OCI-LY3 (cell line): ENCODE measurements at regions not wholly inside any gene's neighbourhood (a gene's known extent, or its start where the extent isn't known, plus 50 kb on each side); places are given as distances from the start of the nearest gene placed in this dataset.

Source experiments
- H2AFZ ChIP-seq: fragments of 200-600, 300-600 bp; shearing (Covaris generic); 2 replicates; pipeline ENCODE4 v1.6.0; 2014; ENCODE audit warnings: antibody characterized with exemption, low read depth, low read length
- H3K27ac ChIP-seq: fragments of 200-600, 300-600 bp; sonication (generic); 2 replicates; pipeline ENCODE4 v1.5.1; 2014; ENCODE audit warnings: mild to moderate bottlenecking, low read length, moderate library complexity, mixed read lengths
- H3K27me3 ChIP-seq: fragments of 200-600, 300-600 bp; sonication (generic); 2 replicates; pipeline ENCODE4 v1.6.1; 2014; ENCODE audit warnings: low read depth, low read length, mixed read lengths
- H3K36me3 ChIP-seq: fragments of 200-600, 300-600 bp; sonication (generic); replicated peaks from 2 replicates; pipeline ENCODE3; 2014; ENCODE audit warnings: low read depth, low read length, mixed read lengths
- H3K4me1 ChIP-seq: fragments of 300-600, 200-600 bp; sonication (generic); 2 replicates; pipeline ENCODE4 v1.6.1; 2014; ENCODE audit warnings: low read length, mixed read lengths
- H3K4me2 ChIP-seq: fragments of 200-600, 300-600 bp; sonication (generic); 2 replicates; pipeline ENCODE4 v1.6.1; 2014; ENCODE audit warnings: low read length, mixed read lengths
- H3K4me3 ChIP-seq: fragments of 300-600, 200-600 bp; sonication (generic); 2 replicates; pipeline ENCODE4 v1.5.1; 2014; ENCODE audit warnings: antibody characterized with exemption, mild to moderate bottlenecking, low read length, moderate library complexity
- H3K79me2 ChIP-seq: fragments of 300-600, 200-600 bp; shearing (Covaris generic); 2 replicates; pipeline ENCODE4 v1.6.1; 2014; ENCODE audit warnings: mild to moderate bottlenecking, low read length, mixed read lengths
- H3K9ac ChIP-seq: fragments of 300-600, 200-600 bp; shearing (Covaris generic); 2 replicates; pipeline ENCODE4 v1.6.0; 2014; ENCODE audit warnings: mild to moderate bottlenecking, low read length, moderate library complexity
- H3K9me3 ChIP-seq: fragments of 200-600, 300-600 bp; shearing (Covaris generic); 2 replicates; pipeline ENCODE4 v1.6.1; 2014; ENCODE audit warnings: low read length, mixed read lengths; ENCODE audit not compliant: insufficient read depth
- H4K20me1 ChIP-seq: fragments of 200-600, 300-600 bp; sonication (generic); 2 replicates; pipeline ENCODE4 v1.6.1; 2016; ENCODE audit warnings: low read length, mixed read lengths; ENCODE audit not compliant: insufficient read depth
- CTCF ChIP-seq: fragments of 200-600, 300-600 bp; sonication (generic); IDR thresholded peaks from 2 replicates; pipeline ENCODE4 v1.5.1; 2014; ENCODE audit warnings: antibody characterized with exemption, low read length, low read depth
- EZH2phosphoT487 ChIP-seq: fragments of 200-600 bp; shearing (Covaris generic); IDR thresholded peaks from 2 replicates; pipeline ENCODE4 v1.6.1; 2018; ENCODE audit warnings: antibody characterized with exemption, mixed run types, low read depth

GRCh38 chr4:96637971-96638412 is 798.1 kb downstream of the PDHA2 start:
- Histone ChIP-seq H3K4me2 (no peak overlapping the region), H3K36me3 (no peaks in the 10 kb centered on the region), H3K9me3 (no peaks in the 10 kb centered on the region), H4K20me1 (no peaks in the 10 kb centered on the region), H3K4me3 (no peak overlapping the region), H2AFZ (no peak overlapping the region), H3K27me3 (no peaks in the 10 kb centered on the region), H3K4me1 (no peaks in the 10 kb centered on the region), H3K79me2 (no peaks in the 10 kb centered on the region), H3K27ac (no peak overlapping the region), H3K9ac (no peak overlapping the region)
- TF ChIP-seq EZH2phosphoT487 (no peak), CTCF (no peak)

- no peak overlapping the region for H3K27ac ChIP-seq
- no peaks in the 10 kb centered on the region for H3K27me3 ChIP-seq
- no peaks in the 10 kb centered on the region for H3K79me2 ChIP-seq
- H4K20me1 ChIP-seq = no peaks in the 10 kb centered on the region
- no peak overlapping the region for H2AFZ ChIP-seq
- TF ChIP-seq EZH2phosphoT487 = no peak
- TF ChIP-seq CTCF = no peak
- no peaks in the 10 kb centered on the region for H3K36me3 ChIP-seq
- no peaks in the 10 kb centered on the region for H3K9me3 ChIP-seq
- H3K4me3 ChIP-seq = no peak overlapping the region
- H3K9ac ChIP-seq = no peak overlapping the region
- no peaks in the 10 kb centered on the region for H3K4me1 ChIP-seq
- H3K4me2 ChIP-seq = no peak overlapping the region
Observed at GRCh38 chr4:96639932-96640331, 800.0 kb downstream of the PDHA2 start.

DNA sequence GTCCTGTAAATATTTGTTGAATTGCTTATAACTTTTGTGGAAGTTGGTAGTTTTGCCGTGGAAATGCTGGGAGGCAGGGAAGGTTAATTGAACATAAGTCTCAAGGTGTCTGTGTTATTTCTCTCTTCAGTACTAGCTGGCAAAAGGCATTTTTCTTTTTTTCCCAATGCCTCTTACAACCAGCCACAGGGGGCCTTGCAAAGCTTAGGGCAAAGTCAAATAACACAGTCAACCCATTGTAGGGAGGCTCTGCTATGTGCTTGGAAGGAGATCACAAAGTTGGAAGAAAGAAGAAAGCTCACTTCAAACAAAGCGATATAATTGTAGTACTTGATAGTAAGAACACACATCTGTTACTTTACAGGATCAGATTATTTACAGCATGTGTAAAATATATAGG is 802.6 kb downstream of the PDHA2 start:
- Histone ChIP-seq H2AFZ (no peak overlapping the region), H3K4me3 (no peak overlapping the region), H3K79me2 (no peaks in the 10 kb centered on the region), H3K4me2 (no peak overlapping the region), H3K9me3 (no peaks in the 10 kb centered on the region), H3K27me3 (no peaks in the 10 kb centered on the region), H3K9ac (no peak overlapping the region), H3K27ac (no peak overlapping the region), H3K4me1 (no peaks in the 10 kb centered on the region), H3K36me3 (no peaks in the 10 kb centered on the region), H4K20me1 (no peaks in the 10 kb centered on the region)
- TF ChIP-seq CTCF = no peak
- no peak for TF ChIP-seq EZH2phosphoT487

GRCh38 chr4:96646146-96646545 is 806.3 kb downstream of the PDHA2 start:
- no peak for TF ChIP-seq CTCF
- no peak for TF ChIP-seq EZH2phosphoT487
- Histone ChIP-seq H3K4me3 (no peak overlapping the region), H3K27ac (no peak overlapping the region), H4K20me1 (no peaks in the 10 kb centered on the region), H3K36me3 (no peaks in the 10 kb centered on the region), H3K27me3 (no peaks in the 10 kb centered on the region), H3K79me2 (no peaks in the 10 kb centered on the region), H3K9ac (no peak overlapping the region), H3K4me1 (no peaks in the 10 kb centered on the region), H2AFZ (no peak overlapping the region), H3K4me2 (no peak overlapping the region), H3K9me3 (no peaks in the 10 kb centered on the region)
